ENCODE measurements at regions not wholly inside any gene's neighbourhood (a gene's known extent, or its start where the extent isn't known, plus 50 kb on each side); places are given as distances from the start of the nearest gene placed in this dataset.

GRCh38 chr2:100660851-100661584 is 98.2 kb downstream of the PDCL3 start:
- POLR2A ChIA-PET: no interaction called here
- CTCF ChIA-PET: no interaction called here
- Histone ChIP-seq H3K9me3 (ENCODE audit: control insufficient read depth, insufficient read depth, low read length) (no peaks in the 10 kb centered on the region), H3K4me3 (ENCODE audit: low read depth, low read length) (no peak overlapping the region), H3K27me3 (ENCODE audit: control insufficient read depth, insufficient read depth, low read length) (peaks cover 40% of the 10 kb centered on the region), H3K27ac (ENCODE audit: low read depth, low read length) (no peak overlapping the region)
- no peak for DNase-seq (ENCODE audit: low read depth, low spot score)
- no peak for TF ChIP-seq CTCF (IDR thresholded peaks at IDR 0.05; ENCODE audit: low read depth, low read length)

- POLR2A ChIA-PET: no interaction called here
These were observed 100.1 kb downstream of the PDCL3 start for GRCh38 chr2:100662866-100663265.

DNA sequence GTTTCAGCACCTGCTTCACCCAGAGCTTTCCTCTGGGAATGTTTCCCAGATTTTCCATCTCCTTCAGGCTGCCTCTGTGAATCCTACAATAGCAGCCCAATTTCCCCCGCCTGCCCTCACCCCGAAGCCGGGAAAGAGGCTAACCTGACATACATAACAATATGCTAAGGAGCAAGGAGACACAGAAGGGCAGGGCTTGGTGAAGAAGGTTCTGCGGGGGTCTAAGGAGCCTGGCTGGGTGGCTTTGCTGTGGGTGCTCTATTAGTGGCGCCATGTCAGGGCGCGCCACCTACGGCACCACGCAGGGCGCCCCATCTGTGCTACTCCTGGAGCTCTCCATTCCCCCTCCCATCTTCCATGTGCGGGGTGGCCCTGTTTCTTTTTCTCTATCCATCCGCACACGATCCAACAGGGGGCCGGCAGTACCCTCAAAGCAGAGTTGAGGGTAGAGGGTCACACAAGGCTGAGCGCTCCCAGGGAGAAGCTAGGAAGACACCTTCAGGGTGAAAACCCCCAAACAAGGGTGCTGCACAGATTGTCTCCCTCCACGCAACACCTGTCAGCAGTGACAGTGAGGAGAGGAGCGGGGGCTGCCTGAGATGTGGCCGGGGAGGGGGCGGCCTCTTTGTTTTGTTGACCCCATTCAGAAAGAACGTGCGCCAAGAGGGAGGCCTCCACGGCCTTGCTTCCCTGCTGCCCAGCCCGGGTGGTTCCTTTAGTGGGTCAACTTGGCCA is 101.4 kb downstream of the PDCL3 start:
- Histone ChIP-seq H3K4me3 (ENCODE audit: low read depth, low read length) (no peak overlapping the region), H3K27ac (ENCODE audit: low read depth, low read length) (no peak overlapping the region), H3K27me3 (ENCODE audit: control insufficient read depth, insufficient read depth, low read length) (peaks cover 34% of the 10 kb centered on the region), H3K9me3 (ENCODE audit: control insufficient read depth, insufficient read depth, low read length) (no peaks in the 10 kb centered on the region)
- DNase-seq (ENCODE audit: low read depth, low spot score): no peak
- TF ChIP-seq CTCF (IDR thresholded peaks at IDR 0.05; ENCODE audit: low read depth, low read length): no peak
- ChIA-PET POLR2A (no interaction called here), CTCF (no interaction called here)

More at GRCh38 chr2:100662866-100663265, 100.1 kb downstream of the PDCL3 start:
- Histone ChIP-seq H3K27me3 (ENCODE audit: control insufficient read depth, insufficient read depth, low read length) (peaks cover 34% of the 10 kb centered on the region), H3K9me3 (ENCODE audit: control insufficient read depth, insufficient read depth, low read length) (no peaks in the 10 kb centered on the region), H3K4me3 (ENCODE audit: low read depth, low read length) (no peak overlapping the region), H3K27ac (ENCODE audit: low read depth, low read length) (no peak overlapping the region)
- CTCF ChIA-PET: no interaction called here
- TF ChIP-seq CTCF (IDR thresholded peaks at IDR 0.05; ENCODE audit: low read depth, low read length): no peak
- DNase-seq (ENCODE audit: low read depth, low spot score): no peak

GRCh38 chr2:100664756-100665101 is 101.9 kb downstream of the PDCL3 start:
- TF ChIP-seq CTCF (IDR thresholded peaks at IDR 0.05; ENCODE audit: low read depth, low read length): no peak
- ChIA-PET CTCF (no interaction called here), POLR2A (no interaction called here)

DNA sequence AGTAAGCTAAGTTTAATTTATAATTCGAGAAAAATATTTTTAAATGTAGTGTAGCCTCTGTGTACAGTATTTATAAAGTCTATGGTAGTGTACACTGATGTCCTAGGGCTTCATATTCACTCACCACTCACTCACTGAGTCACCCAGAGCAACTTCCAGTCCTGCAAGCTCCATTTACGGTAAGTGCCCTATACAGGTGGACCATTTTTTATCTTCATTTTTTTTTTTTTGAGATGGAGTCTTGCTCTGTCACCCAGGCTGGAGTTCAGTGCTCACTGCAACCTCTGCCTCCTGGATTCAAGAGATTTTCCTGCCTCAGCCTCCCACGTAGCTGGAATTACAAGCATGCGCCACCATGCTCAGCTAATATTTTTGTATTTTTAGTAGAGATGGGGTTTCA is 104.2 kb downstream of the PDCL3 start:
- peaks cover 28% of the 10 kb centered on the region for H3K27me3 ChIP-seq (ENCODE audit: control insufficient read depth, insufficient read depth, low read length)
- no peaks in the 10 kb centered on the region for H3K9me3 ChIP-seq (ENCODE audit: control insufficient read depth, insufficient read depth, low read length)
- ChIA-PET CTCF (no interaction called here), POLR2A (interaction anchor here (0.7 kb wide), 1 partner anchor 196 kb away, joined by 3 read pairs; no protein-coding TSS in a partner anchor)
- DNase-seq (ENCODE audit: low read depth, low spot score): no peak
- no peak overlapping the region for H3K27ac ChIP-seq (ENCODE audit: low read depth, low read length)
- TF ChIP-seq CTCF (IDR thresholded peaks at IDR 0.05; ENCODE audit: low read depth, low read length): no peak
- H3K4me3 ChIP-seq (ENCODE audit: low read depth, low read length): no peak overlapping the region

More at GRCh38 chr2:100664756-100665101, 101.9 kb downstream of the PDCL3 start:
- H3K27me3 ChIP-seq (ENCODE audit: control insufficient read depth, insufficient read depth, low read length): peaks cover 34% of the 10 kb centered on the region
- no peak for DNase-seq (ENCODE audit: low read depth, low spot score)
- no peak overlapping the region for H3K4me3 ChIP-seq (ENCODE audit: low read depth, low read length)
- H3K9me3 ChIP-seq (ENCODE audit: control insufficient read depth, insufficient read depth, low read length): no peaks in the 10 kb centered on the region
- H3K27ac ChIP-seq (ENCODE audit: low read depth, low read length): no peak overlapping the region
